ENCODE measurements at regions not wholly inside any gene's neighbourhood (a gene's known extent, or its start where the extent isn't known, plus 50 kb on each side); places are given as distances from the start of the nearest gene placed in this dataset.

GRCh38 chr2:167353605-167354280, 465.5 kb downstream of the XIRP2 start:
- ChIA-PET POLR2A (no interaction called here), CTCF (interaction anchor here (2.2 kb wide), 1 partner anchor 11 kb away, joined by 12 read pairs; no protein-coding TSS in a partner anchor)
- no peaks in the 10 kb centered on the region for H3F3A ChIP-seq (replicated peaks; ENCODE audit: insufficient read depth)
- no peaks in the 10 kb centered on the region for H4K20me1 ChIP-seq (ENCODE audit: insufficient read depth)
- DNase-seq: no peak
- H3K27me3 ChIP-seq (ENCODE audit: insufficient read depth): no peaks in the 10 kb centered on the region
- H3K9me3 ChIP-seq: no peaks in the 10 kb centered on the region
- H3K79me2 ChIP-seq (ENCODE audit: insufficient read depth): no peaks in the 10 kb centered on the region
- H3K4me3 ChIP-seq (ENCODE audit: low read depth in 2 of 2, low read length in 1 of 2): no peak overlapping the region
- TF ChIP-seq TAF1 (IDR thresholded peaks at IDR 0.05; ENCODE audit: borderline replicate concordance, low read depth, low read length) (no peak), TCF12 (IDR thresholded peaks at IDR 0.05) (no peak), MEF2A (IDR thresholded peaks at IDR 0.05; ENCODE audit: borderline replicate concordance, low read depth) (no peak), TEAD4 (IDR thresholded peaks at IDR 0.05; ENCODE audit: borderline replicate concordance, insufficient read depth) (no peak), JUND (IDR thresholded peaks at IDR 0.05) (no peak), NFIC (IDR thresholded peaks at IDR 0.05; ENCODE audit: borderline replicate concordance) (no peak)
- TF ChIP-seq, protein P1, sequence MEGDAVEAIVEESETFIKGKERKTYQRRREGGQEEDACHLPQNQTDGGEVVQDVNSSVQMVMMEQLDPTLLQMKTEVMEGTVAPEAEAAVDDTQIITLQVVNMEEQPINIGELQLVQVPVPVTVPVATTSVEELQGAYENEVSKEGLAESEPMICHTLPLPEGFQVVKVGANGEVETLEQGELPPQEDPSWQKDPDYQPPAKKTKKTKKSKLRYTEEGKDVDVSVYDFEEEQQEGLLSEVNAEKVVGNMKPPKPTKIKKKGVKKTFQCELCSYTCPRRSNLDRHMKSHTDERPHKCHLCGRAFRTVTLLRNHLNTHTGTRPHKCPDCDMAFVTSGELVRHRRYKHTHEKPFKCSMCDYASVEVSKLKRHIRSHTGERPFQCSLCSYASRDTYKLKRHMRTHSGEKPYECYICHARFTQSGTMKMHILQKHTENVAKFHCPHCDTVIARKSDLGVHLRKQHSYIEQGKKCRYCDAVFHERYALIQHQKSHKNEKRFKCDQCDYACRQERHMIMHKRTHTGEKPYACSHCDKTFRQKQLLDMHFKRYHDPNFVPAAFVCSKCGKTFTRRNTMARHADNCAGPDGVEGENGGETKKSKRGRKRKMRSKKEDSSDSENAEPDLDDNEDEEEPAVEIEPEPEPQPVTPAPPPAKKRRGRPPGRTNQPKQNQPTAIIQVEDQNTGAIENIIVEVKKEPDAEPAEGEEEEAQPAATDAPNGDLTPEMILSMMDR (IDR thresholded peaks at IDR 0.05): no peak
- TF ChIP-seq, protein P2, sequence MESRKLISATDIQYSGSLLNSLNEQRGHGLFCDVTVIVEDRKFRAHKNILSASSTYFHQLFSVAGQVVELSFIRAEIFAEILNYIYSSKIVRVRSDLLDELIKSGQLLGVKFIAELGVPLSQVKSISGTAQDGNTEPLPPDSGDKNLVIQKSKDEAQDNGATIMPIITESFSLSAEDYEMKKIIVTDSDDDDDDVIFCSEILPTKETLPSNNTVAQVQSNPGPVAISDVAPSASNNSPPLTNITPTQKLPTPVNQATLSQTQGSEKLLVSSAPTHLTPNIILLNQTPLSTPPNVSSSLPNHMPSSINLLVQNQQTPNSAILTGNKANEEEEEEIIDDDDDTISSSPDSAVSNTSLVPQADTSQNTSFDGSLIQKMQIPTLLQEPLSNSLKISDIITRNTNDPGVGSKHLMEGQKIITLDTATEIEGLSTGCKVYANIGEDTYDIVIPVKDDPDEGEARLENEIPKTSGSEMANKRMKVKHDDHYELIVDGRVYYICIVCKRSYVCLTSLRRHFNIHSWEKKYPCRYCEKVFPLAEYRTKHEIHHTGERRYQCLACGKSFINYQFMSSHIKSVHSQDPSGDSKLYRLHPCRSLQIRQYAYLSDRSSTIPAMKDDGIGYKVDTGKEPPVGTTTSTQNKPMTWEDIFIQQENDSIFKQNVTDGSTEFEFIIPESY (IDR thresholded peaks at IDR 0.05; ENCODE audit: borderline replicate concordance, low read depth): no peak
- 78% methylated on average over 1 of the region's 1 CpG for WGBS (ENCODE audit: low lambda C conversion rate)
- no peak overlapping the region for H3K9ac ChIP-seq
- no peaks in the 10 kb centered on the region for H3K36me3 ChIP-seq (replicated peaks in 1 of 2; ENCODE audit: control insufficient read depth in 1 of 2, insufficient read depth in 2 of 2, low read length in 1 of 2)
- no peak overlapping the region for H3K4me2 ChIP-seq
- no peaks in the 10 kb centered on the region for H3K9me2 ChIP-seq
- no peak overlapping the region for H3K27ac ChIP-seq (ENCODE audit: low read depth in 2 of 2, low read length in 1 of 2)
- H2AFZ ChIP-seq (ENCODE audit: low read depth): no peak overlapping the region
- no peaks in the 10 kb centered on the region; a peak in 1 of 4 replicates for H3K4me1 ChIP-seq (ENCODE audit: control insufficient read depth in 1 of 2, insufficient read depth in 2 of 2, low read depth in 1 of 2, low read length in 1 of 2)

- WGBS (ENCODE audit: low lambda C conversion rate): 81% methylated on average over 2 of the region's 2 CpGs
- TF ChIP-seq REST (IDR thresholded peaks at IDR 0.05; ENCODE audit: low read depth, low read length) (no peak), RXRA (IDR thresholded peaks at IDR 0.05; ENCODE audit: borderline replicate concordance, low read depth) (no peak), SMC3 (IDR thresholded peaks at IDR 0.05; ENCODE audit: low read depth, low read length) (no peak), FOSL2 (IDR thresholded peaks at IDR 0.05; ENCODE audit: borderline replicate concordance, low read depth) (no peak), NRF1 (IDR thresholded peaks at IDR 0.05; ENCODE audit: low read depth, low read length) (no peak), RCOR1 (IDR thresholded peaks at IDR 0.05; ENCODE audit: low read length) (no peak), TEAD4 (IDR thresholded peaks at IDR 0.05; ENCODE audit: borderline replicate concordance, insufficient read depth) (no peak)
- TF ChIP-seq, protein P2 (IDR thresholded peaks at IDR 0.05; ENCODE audit: borderline replicate concordance, low read depth): no peak
- TF ChIP-seq, protein P3, sequence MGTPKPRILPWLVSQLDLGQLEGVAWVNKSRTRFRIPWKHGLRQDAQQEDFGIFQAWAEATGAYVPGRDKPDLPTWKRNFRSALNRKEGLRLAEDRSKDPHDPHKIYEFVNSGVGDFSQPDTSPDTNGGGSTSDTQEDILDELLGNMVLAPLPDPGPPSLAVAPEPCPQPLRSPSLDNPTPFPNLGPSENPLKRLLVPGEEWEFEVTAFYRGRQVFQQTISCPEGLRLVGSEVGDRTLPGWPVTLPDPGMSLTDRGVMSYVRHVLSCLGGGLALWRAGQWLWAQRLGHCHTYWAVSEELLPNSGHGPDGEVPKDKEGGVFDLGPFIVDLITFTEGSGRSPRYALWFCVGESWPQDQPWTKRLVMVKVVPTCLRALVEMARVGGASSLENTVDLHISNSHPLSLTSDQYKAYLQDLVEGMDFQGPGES (IDR thresholded peaks at IDR 0.05; ENCODE audit: low read depth, low read length): no peak
Observed at GRCh38 chr2:167345559-167345958, 457.3 kb downstream of the XIRP2 start.

More at GRCh38 chr2:167345559-167345958, 457.3 kb downstream of the XIRP2 start:
- no peak for DNase-seq
- Histone ChIP-seq H3K4me3 (ENCODE audit: low read depth in 2 of 2, low read length in 1 of 2) (no peak overlapping the region), H3K4me1 (ENCODE audit: control insufficient read depth in 1 of 2, insufficient read depth in 2 of 2, low read depth in 1 of 2, low read length in 1 of 2) (no peaks in the 10 kb centered on the region; a peak in 1 of 4 replicates), H3F3A (replicated peaks; ENCODE audit: insufficient read depth) (no peaks in the 10 kb centered on the region), H2AFZ (ENCODE audit: low read depth) (no peak overlapping the region), H3K27me3 (ENCODE audit: insufficient read depth) (no peaks in the 10 kb centered on the region), H3K9ac (no peak overlapping the region), H3K4me2 (no peak overlapping the region), H3K36me3 (replicated peaks in 1 of 2; ENCODE audit: control insufficient read depth in 1 of 2, insufficient read depth in 2 of 2, low read length in 1 of 2) (no peaks in the 10 kb centered on the region), H3K9me3 (no peaks in the 10 kb centered on the region), H3K79me2 (ENCODE audit: insufficient read depth) (no peaks in the 10 kb centered on the region), H4K20me1 (ENCODE audit: insufficient read depth) (no peaks in the 10 kb centered on the region), H3K9me2 (no peaks in the 10 kb centered on the region), H3K27ac (ENCODE audit: low read depth in 2 of 2, low read length in 1 of 2) (no peak overlapping the region)
- ChIA-PET CTCF (interaction anchor here (1.1 to 3.4 kb wide), 4 partner anchors 15 to 773 kb away, joined by 3 to 35 read pairs (median 4); no protein-coding TSS in a partner anchor), POLR2A (no interaction called here)

All from SK-N-SH (cell line).